NCI-H2107 treated with DMSO at 0.1 percent for 48 hours (cell line): ENCODE measurements at regions not wholly inside any gene's neighbourhood (a gene's known extent, or its start where the extent isn't known, plus 50 kb on each side); places are given as distances from the start of the nearest gene placed in this dataset.
"Not testable (repeated sequence)": the region's sequence is repeated elsewhere in the genome, so short reads cannot be mapped to it uniquely, and the experiment has no call there.

ENCODE experiments used
- DNase-seq: peaks from one replicate; lab custom pipeline; 2025; ENCODE audit not compliant: unreplicated experiment; lab: John Stamatoyannopoulos, UW

GRCh38 chr6:86872810-86873209, 64.5 kb upstream of the HTR1E start:
- DNase-seq: not testable (repeated sequence)

DNA sequence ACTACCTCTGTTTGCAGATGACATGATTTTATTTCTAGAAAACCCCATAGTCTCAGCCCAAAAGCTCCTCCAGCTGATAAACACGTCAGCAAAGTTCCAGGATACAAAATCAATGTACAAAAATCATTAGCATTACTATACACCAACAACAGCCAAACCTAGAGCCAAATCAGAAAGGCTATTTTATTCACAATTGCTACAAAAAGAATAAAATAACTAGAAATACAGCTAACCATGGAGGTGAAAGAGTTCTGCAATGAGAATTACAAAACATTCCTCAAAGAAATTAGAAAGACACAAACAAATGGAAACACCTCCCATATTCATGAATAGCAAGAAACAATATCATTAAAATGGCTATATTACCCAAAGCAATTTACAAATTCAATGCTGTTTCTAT, 65.6 kb upstream of the HTR1E start:
- DNase-seq: no peak

DNA sequence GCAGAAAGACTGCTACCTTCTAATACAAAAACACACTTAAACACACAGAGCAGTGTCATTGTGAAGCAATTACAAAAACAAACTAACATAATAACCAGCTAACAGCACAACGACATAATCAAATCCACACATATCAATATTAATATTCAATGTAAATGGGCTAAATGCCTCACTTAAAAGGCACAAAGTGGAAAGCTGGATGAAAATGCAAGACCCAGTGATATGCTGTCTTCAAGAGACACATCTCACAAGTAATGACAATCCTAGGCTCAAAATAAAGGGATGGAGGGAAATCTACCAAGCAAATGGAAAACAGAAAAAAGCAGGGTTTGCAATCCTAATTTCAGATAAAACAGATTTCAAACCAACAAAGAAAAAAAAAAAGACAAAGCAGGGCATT, 67.8 kb upstream of the HTR1E start:
- DNase-seq: no peak

- DNase-seq: no peak
Measured at GRCh38 chr6:86859513-86859912, 77.8 kb upstream of the HTR1E start.

DNA sequence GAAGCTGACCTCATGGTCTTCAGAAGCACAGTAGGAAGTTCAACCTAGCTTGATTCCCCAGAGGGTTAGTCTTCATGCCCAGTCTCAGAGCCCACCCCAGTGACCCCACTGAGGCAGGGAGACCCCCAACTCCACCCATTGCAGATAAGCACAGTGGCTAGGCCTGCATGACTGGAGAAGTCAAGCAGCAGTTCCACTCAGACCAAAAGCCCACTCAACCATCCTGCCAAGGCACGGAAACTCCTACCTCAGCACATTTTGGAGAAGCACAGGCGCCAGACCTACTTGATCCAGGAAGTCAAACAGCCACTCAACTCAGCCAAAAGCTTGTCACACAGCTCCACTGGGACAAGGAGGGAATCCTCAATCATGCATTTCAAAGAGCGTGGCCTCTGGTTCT, 78.4 kb upstream of the HTR1E start:
- no peak for DNase-seq

DNA sequence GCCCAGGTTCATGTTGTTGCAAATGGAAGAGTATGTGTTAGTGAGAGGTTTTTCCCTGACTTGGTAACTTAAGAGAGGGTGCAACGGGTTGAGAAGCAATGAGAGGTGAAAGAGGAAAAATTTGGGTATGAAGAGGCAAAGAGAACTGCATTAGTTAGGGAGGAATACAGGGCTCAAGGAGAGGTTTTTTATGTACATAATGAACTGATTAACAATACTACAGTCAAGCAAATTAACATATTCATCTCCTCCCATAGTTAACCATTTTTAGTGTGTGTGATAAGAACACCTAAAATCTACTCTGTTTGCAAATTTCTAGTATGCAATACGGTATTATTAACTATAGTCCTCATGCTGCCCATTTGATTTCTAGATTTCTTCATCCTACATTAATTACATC, 79.5 kb upstream of the HTR1E start:
- no peak for DNase-seq

GRCh38 chr6:86856937-86857563, 80.3 kb upstream of the HTR1E start:
- DNase-seq: no peak

DNA sequence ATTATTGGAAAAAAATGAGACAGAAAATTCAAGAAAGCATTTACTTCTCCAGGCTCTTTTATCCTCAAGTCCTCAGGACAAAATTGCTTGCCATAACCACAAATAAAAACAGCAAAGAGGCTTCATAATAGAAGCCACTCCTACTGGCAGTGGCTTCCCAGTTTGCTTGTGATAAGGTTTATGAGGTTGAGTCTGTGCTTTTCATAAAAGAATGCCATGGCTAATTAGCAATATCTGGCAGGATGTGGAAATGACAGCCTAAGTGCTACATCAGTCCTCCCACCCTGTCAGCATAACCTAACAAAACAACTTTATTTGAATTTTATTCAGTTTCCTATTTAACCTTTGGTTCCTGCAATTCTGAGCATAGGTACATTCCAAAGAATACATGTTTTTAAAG, 80.9 kb upstream of the HTR1E start:
- no peak for DNase-seq

GRCh38 chr6:86848986-86849385, 88.3 kb upstream of the HTR1E start:
- no peak for DNase-seq

- DNase-seq: no peak
Measured at GRCh38 chr6:86832686-86833085, 104.6 kb upstream of the HTR1E start.

GRCh38 chr6:86825436-86825835, 111.9 kb upstream of the HTR1E start:
- no peak for DNase-seq

DNA sequence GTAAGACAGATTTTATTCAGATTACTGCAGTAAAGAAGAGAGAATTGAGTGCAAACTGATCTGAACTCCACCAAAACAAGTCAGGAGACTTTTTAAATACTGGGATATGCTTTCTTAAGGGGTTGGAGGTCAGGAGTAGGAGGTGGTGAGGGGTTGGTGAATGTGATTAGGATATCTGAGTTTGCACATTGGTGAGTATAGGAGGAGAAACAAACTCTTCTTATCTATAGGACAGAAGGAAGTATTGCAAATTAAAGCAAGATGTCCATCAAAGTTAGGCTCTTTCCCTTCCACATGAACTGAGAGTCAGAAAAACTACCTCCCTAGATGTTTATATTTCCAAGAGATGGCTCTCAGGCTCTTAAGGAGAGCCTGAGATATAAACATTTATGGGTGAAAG, 114.6 kb upstream of the HTR1E start:
- DNase-seq: no peak

GRCh38 chr6:86820750-86821149, 116.6 kb upstream of the HTR1E start:
- no peak for DNase-seq

DNA sequence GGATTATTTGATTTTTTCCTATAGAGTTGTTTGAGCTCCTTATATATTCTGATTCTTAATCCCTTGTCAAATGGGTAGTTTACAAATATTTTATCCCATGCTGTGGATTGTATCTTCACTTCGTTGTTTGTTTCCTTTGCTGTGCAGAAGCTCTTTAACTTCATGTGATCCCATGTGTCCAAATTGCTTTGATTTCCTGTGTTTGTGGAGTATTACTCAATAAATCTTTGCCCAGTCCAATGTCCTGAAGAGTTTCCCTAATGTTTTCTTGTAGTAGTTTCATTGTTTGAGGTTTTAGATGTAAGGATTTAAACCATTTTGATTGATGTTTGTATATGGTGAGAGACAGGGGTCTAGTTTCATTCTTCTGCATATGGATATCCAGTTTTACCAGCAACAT, 143.7 kb upstream of the HTR1E start:
- no peak for DNase-seq

GRCh38 chr6:86791476-86791875, 145.9 kb upstream of the HTR1E start:
- DNase-seq: no peak

- no peak for DNase-seq
Measured at GRCh38 chr6:86789779-86790411, 147.4 kb upstream of the HTR1E start.

DNA sequence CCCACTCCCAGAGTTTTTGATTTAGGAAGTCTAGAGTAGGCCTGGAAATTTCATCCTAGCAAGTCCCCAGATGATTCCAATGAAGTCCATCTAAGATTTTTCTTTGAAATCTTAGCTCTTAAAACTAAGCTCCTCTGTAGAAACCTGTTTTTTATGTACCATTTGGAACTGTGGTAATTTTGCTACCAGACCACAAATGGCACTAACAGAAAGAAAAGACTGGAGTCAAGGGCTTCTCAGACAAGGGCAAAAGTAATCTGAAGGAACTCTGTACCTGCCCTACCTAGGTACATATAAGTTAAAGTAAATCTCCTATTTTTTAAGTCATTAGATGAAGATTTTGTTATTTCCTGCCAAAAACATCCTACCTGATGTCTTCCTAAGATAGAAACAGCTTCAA, 155.0 kb upstream of the HTR1E start:
- no peak for DNase-seq

GRCh38 chr6:86780923-86781322, 156.4 kb upstream of the HTR1E start:
- no peak for DNase-seq

GRCh38 chr6:86775893-86776292, 161.4 kb upstream of the HTR1E start:
- no peak for DNase-seq

GRCh38 chr6:86765211-86765610, 172.1 kb upstream of the HTR1E start:
- no peak for DNase-seq

- not testable (repeated sequence) for DNase-seq
Measured at GRCh38 chr6:86759953-86760352, 177.4 kb upstream of the HTR1E start.

- no peak for DNase-seq
Measured at GRCh38 chr6:86756640-86757229, 180.6 kb upstream of the HTR1E start.

DNA sequence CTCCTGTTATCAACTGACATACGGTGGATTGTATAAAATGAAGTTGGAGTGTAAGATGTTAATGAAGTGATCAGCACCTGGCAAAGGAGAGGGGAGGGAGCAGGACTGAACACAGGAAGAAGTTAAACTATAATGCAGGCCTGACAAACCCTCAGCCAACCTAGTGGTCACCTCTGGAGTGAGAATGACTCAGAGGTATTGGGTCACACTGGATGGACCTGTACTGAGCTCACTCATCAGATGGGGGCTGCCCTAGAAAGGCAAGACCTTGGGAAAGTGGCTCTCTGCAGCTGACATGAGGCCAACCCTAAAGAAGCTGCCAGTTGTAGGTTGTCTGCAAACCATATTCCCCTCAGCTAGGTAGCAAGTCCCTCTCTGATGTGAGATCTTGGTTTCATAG, 193.3 kb upstream of the HTR1E start:
- no peak for DNase-seq
